Upper lobe of left lung (tissue), 6 donors: ENCODE measurements at regions not wholly inside any gene's neighbourhood (a gene's known extent, or its start where the extent isn't known, plus 50 kb on each side); places are given as distances from the start of the nearest gene placed in this dataset.

Source experiments
- ATAC-seq, 2 donors: fragments of 200-7000 bp; cut with Tn5 transposase; one replicate each; pipeline ENCODE4 v1.9.1; 2022; ENCODE audit warnings: mild to moderate bottlenecking in 2 of 2, moderate library complexity in 2 of 2; ENCODE audit not compliant: low FRiP score in 2 of 2
- DNase-seq, 2 donors: peaks; one replicate each; pipeline ENCODE4 v3.0.0-alpha.2; 2019 to 2020
- H3K27ac ChIP-seq, 4 donors: fragments of 200-600 bp; sonication (generic); one replicate each; pipeline ENCODE4 v1.5.1; 2016 to 2019
- H3K27me3 ChIP-seq, 4 donors: fragments of 200-600 bp; sonication (generic); one replicate each; pipeline ENCODE4 v1.5.1; 2017 to 2019
- H3K36me3 ChIP-seq, 4 donors: fragments of 200-600 bp; sonication (generic); one replicate each; pipeline ENCODE4 v1.5.1; 2016 to 2019
- H3K4me1 ChIP-seq, 4 donors: fragments of 200-600 bp; sonication (generic); one replicate each; pipeline ENCODE4 v1.5.1; 2018 to 2019
- H3K4me3 ChIP-seq, 4 donors: fragments of 200-600 bp; sonication (generic); one replicate each; pipeline ENCODE4 v1.5.1; 2017 to 2019; ENCODE audit warnings: mild to moderate bottlenecking in 2 of 4, moderate library complexity in 1 of 4
- H3K9me3 ChIP-seq, 4 donors: fragments of 200-600 bp; sonication (generic); one replicate each; pipeline ENCODE4 v1.5.1; 2018 to 2019
- EP300 ChIP-seq, 4 donors: sonication (generic); formaldehyde crosslinking; IDR thresholded peaks; one replicate each; pipeline ENCODE4 v1.5.1; 2017; ENCODE audit warnings: antibody characterized with exemption in 4 of 4, control low read depth in 2 of 4
- POLR2A ChIP-seq, 4 donors: fragments of 450-650 bp; IDR thresholded peaks; one replicate each; pipeline ENCODE4 v1.5.1; 2016 to 2017; ENCODE audit warnings: antibody characterized with exemption in 4 of 4, mild to moderate bottlenecking in 2 of 4
- POLR2AphosphoS5 ChIP-seq, 2 donors: sonication (generic); formaldehyde crosslinking; IDR thresholded peaks; one replicate each; pipeline ENCODE4 v1.5.1; 2017; ENCODE audit warnings: antibody characterized with exemption in 2 of 2
- WGBS, 2 donors: methylation state at CpG; one replicate each; pipeline ENCODE4 v1.1.5; 2017 to 2018; 5-methylcytosine and 5-hydroxymethylcytosine counted together
- TF ChIP-seq, protein P1 (sequence below), 6 experiments: fragments of 450-650 bp in 4 of 6; fragments of 200-600 bp in 2 of 6; sonication (generic) in 2 of 6; IDR thresholded peaks; one replicate each; pipeline ENCODE4 v1.5.1; 2016 to 2019; ENCODE audit warnings: antibody characterized with exemption in 6 of 6
- donor health status: DM: no; HTN: no; CAD: no; lungs with moderate emphysema.
- donor health status: DM: no; HTN: yes; CAD: no; lungs with severe emphysema.

DNA sequence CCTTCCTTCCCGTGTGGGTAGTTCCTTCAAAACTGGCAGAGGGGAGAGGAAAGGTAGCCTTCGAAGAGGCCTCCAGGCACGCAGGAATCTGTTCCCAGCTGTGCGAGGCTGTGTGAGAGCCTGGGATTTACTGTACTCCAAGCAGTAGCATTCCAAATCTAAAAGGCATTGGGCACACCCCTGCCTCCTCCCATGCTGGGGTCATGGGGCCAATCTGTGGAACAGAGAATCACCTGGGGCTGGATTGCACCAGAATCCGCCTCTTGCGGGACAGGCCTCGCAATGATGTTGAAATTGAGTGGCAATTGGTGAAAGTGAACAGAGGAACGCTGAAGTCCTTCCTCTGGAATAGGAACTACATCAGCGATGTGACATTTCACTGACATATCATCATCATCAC, 72.5 kb upstream of the IRX3 start:
- H3K4me1 ChIP-seq = no peaks in the 10 kb centered on the region
- WGBS, 2 donors = 71 to 76% methylated on average over 9 of the region's 9 CpGs
- no peaks in the 10 kb centered on the region for H3K9me3 ChIP-seq
- no peak overlapping the region for H3K27ac ChIP-seq
- no peak for TF ChIP-seq EP300 (IDR thresholded peaks at IDR 0.05)
- TF ChIP-seq, protein P1, sequence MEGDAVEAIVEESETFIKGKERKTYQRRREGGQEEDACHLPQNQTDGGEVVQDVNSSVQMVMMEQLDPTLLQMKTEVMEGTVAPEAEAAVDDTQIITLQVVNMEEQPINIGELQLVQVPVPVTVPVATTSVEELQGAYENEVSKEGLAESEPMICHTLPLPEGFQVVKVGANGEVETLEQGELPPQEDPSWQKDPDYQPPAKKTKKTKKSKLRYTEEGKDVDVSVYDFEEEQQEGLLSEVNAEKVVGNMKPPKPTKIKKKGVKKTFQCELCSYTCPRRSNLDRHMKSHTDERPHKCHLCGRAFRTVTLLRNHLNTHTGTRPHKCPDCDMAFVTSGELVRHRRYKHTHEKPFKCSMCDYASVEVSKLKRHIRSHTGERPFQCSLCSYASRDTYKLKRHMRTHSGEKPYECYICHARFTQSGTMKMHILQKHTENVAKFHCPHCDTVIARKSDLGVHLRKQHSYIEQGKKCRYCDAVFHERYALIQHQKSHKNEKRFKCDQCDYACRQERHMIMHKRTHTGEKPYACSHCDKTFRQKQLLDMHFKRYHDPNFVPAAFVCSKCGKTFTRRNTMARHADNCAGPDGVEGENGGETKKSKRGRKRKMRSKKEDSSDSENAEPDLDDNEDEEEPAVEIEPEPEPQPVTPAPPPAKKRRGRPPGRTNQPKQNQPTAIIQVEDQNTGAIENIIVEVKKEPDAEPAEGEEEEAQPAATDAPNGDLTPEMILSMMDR (IDR thresholded peaks at IDR 0.05) = no peak
- TF ChIP-seq POLR2A (IDR thresholded peaks at IDR 0.05) = no peak
- no peak for TF ChIP-seq POLR2AphosphoS5 (IDR thresholded peaks at IDR 0.05)
- H3K27me3 ChIP-seq = no peaks in the 10 kb centered on the region
- DNase-seq = no peak
- no peaks in the 10 kb centered on the region for H3K36me3 ChIP-seq
- H3K4me3 ChIP-seq = no peak overlapping the region
- ATAC-seq = no peak

DNA sequence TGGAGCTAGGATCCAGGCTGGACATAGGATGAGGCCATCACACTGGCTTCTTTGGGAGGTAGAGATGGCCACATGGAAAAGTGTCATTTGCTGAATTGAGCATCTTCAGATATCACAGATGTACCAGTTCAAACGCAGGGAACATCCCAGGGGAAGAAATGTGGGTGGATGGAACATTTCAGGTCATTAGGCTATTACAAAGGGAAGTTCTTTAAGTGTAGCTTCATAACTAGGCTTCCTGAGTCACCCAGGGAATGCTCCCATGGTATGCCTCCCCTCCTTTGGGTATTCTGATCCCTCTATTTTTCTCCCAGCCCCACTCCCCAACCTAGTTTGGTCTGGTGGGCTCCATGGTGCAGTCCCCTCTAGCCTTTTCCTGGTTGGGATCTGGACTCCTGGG, 69.8 kb upstream of the IRX3 start:
- TF ChIP-seq POLR2AphosphoS5 (IDR thresholded peaks at IDR 0.05) (no peak), EP300 (IDR thresholded peaks at IDR 0.05) (no peak), POLR2A (IDR thresholded peaks at IDR 0.05) (no peak)
- TF ChIP-seq, protein P1 (IDR thresholded peaks at IDR 0.05) = no peak
- Histone ChIP-seq H3K9me3 (no peaks in the 10 kb centered on the region), H3K27ac (no peak overlapping the region), H3K27me3 (no peaks in the 10 kb centered on the region), H3K4me3 (no peak overlapping the region), H3K4me1 (no peaks in the 10 kb centered on the region), H3K36me3 (no peaks in the 10 kb centered on the region)
- 69 to 74% methylated on average over 1 of the region's 1 CpG for WGBS, 2 donors
- ATAC-seq (no peak), DNase-seq (no peak)

DNA sequence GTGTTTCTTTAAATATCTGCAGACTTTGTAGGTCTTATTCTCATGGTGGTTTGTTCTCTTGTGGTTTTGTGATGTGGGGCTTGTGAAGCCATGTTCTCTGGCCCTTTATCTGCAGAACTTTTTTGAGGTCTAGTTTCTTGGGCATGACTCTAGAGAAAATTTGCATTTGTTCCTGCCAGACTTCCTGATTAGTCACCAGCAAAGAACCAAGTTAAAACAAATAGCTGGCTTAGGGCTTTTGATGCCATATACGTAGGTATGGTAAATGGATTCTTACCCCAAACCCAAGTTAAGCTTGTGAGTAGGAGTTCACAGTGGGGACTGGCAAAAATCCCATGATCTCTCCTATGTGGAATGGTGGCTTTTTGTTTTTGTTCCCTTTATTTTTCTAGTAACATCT, 68.7 kb upstream of the IRX3 start:
- Histone ChIP-seq H3K27me3 (no peaks in the 10 kb centered on the region), H3K9me3 (no peaks in the 10 kb centered on the region), H3K4me3 (no peak overlapping the region), H3K36me3 (no peaks in the 10 kb centered on the region), H3K27ac (no peak overlapping the region), H3K4me1 (no peaks in the 10 kb centered on the region)
- DNase-seq = no peak
- 65 to 68% methylated on average over 1 of the region's 1 CpG for WGBS, 2 donors
- no peak for ATAC-seq
- TF ChIP-seq POLR2A (IDR thresholded peaks at IDR 0.05) (no peak), POLR2AphosphoS5 (IDR thresholded peaks at IDR 0.05) (no peak), EP300 (IDR thresholded peaks at IDR 0.05) (no peak)
- TF ChIP-seq, protein P1 (IDR thresholded peaks at IDR 0.05) = no peak

DNA sequence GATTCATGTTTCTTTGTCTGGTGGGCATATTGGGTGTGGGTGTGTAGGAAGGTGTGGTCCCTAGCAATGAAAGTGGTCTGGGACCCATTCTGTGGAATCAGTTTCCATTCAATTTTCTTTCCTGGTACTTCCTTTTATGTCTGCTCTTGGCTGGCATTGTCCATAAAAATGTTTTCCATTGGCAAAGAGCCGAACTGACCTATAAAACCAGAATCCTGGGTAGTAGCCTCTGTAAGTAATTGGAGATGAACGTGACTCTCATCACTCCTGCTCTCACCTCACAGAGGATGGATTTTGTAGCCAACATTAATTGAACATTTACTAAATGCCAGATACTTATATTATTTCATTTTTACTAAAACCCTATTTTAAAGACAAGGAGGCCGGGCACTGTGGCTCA, 66.5 kb upstream of the IRX3 start:
- Histone ChIP-seq H3K4me1 (no peaks in the 10 kb centered on the region), H3K4me3 (no peak overlapping the region), H3K27me3 (no peaks in the 10 kb centered on the region), H3K36me3 (no peaks in the 10 kb centered on the region), H3K9me3 (no peaks in the 10 kb centered on the region), H3K27ac (no peak overlapping the region)
- TF ChIP-seq POLR2A (IDR thresholded peaks at IDR 0.05) (no peak), EP300 (IDR thresholded peaks at IDR 0.05) (no peak), POLR2AphosphoS5 (IDR thresholded peaks at IDR 0.05) (no peak)
- TF ChIP-seq, protein P1 (IDR thresholded peaks at IDR 0.05) = no peak
- DNase-seq (no peak), ATAC-seq (no peak)
- WGBS, 2 donors = 86 to 87% methylated on average over 3 of the region's 3 CpGs

DNA sequence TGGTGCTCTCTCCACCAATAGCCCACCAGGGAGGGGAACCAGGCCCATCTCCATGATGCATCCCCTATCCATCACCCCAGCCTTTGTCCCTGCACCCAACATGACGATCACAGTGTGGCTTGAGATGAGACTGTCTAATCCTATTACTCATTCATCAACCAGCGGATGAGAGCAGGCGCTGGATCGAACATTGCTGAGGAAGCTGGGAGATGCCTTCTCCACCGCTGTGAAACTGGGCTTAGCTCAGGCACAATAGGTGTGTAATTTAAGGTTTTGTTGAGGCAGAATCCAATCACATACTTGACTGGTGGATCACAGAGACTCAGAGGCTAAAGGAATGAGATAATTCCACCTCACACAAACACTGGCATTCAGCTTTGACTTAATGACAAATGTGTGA, 64.6 kb upstream of the IRX3 start:
- no peak for DNase-seq
- Histone ChIP-seq H3K4me3 (no peak overlapping the region), H3K36me3 (no peaks in the 10 kb centered on the region), H3K27ac (no peak overlapping the region), H3K27me3 (no peaks in the 10 kb centered on the region), H3K9me3 (no peaks in the 10 kb centered on the region), H3K4me1 (no peaks in the 10 kb centered on the region)
- ATAC-seq = no peak
- WGBS, 2 donors = 85 to 88% methylated on average over 5 of the region's 5 CpGs
- TF ChIP-seq, protein P1 (IDR thresholded peaks at IDR 0.05) = no peak
- TF ChIP-seq EP300 (IDR thresholded peaks at IDR 0.05) (no peak), POLR2A (IDR thresholded peaks at IDR 0.05) (no peak), POLR2AphosphoS5 (IDR thresholded peaks at IDR 0.05) (no peak)
